GM12878 (cell line): ENCODE measurements at regions not wholly inside any gene's neighbourhood (a gene's known extent, or its start where the extent isn't known, plus 50 kb on each side); places are given as distances from the start of the nearest gene placed in this dataset.

ENCODE experiments used
- ATAC-seq: fragments of 200-7000 bp; cut with Tn5 transposase; 3 replicates; pipeline ENCODE4 v1.9.1; 2020; ENCODE audit warnings: mild to moderate bottlenecking, moderate library complexity
- BruUV-seq: library from RNA; stranded (reverse); fragments of 400-500 nt; replicated peaks from 2 replicates; lab custom pipeline; 2021; lab: Mats Ljungman, UMichigan
- CTCF ChIA-PET: fragments of 300-600 bp; sonication (Branson Sonifier 250); formaldehyde crosslinking; extraction: SDS; loops from one replicate; lab custom pipeline; 2021; ENCODE audit warnings: inconsistent platforms; lab: Yijun Ruan, JAX
- POLR2A ChIA-PET: fragments of 350-600 bp; formaldehyde crosslinking; extraction: SDS; loops from one replicate; lab custom pipeline; 2021; ENCODE audit warnings: inconsistent platforms; lab: Charles Lee
- RAD21 ChIA-PET: fragments of 300-600 bp; sonication (Branson Sonifier 250); formaldehyde crosslinking; loops from one replicate; lab custom pipeline; 2023; ENCODE audit warnings: antibody characterized with exemption; ENCODE audit not compliant: unreplicated experiment; lab: Charles Lee
- SMC1A ChIA-PET: fragments of 300-600 bp; sonication (Branson Sonifier 250); formaldehyde crosslinking; loops from one replicate; lab custom pipeline; 2023; ENCODE audit not compliant: unreplicated experiment, uncharacterized antibody; lab: Charles Lee
- DNase-seq: peaks from one replicate; pipeline ENCODE4 v3.0.0-alpha.2; 2011; ENCODE audit warnings: low read depth, low spot score
- FAIRE-seq: peaks from 3 replicates; lab custom pipeline; 2011; peaks lifted over from hg19 to GRCh38; lab: Jason Lieb, UNC
- H2AFZ ChIP-seq: 2 replicates; pipeline ENCODE4 v1.6.0; 2011; ENCODE audit warnings: low read depth, low read length, control low read depth; ENCODE audit not compliant: control insufficient read depth
- H3K27ac ChIP-seq: 2 replicates; pipeline ENCODE4 v1.5.1; 2011; ENCODE audit warnings: control low read depth; ENCODE audit not compliant: control insufficient read depth, insufficient read depth
- H3K27me3 ChIP-seq, 2 experiments: replicated peaks in 1 of 2; 2 replicates each; pipeline versions ENCODE4 v1.6.0 to v1.6.1; 2011; ENCODE audit warnings: low read length in 1 of 2; ENCODE audit not compliant: control insufficient read depth in 2 of 2, insufficient read depth in 2 of 2
- H3K36me3 ChIP-seq, 2 experiments: 2 replicates each; pipeline ENCODE4 v1.5.1; 2011; ENCODE audit warnings: low read length in 1 of 2; ENCODE audit not compliant: control insufficient read depth in 2 of 2, insufficient read depth in 2 of 2
- H3K4me1 ChIP-seq: 2 replicates; pipeline ENCODE4 v1.6.1; 2011; ENCODE audit warnings: mild to moderate bottlenecking, low read length, moderate library complexity, mixed read lengths; ENCODE audit not compliant: control insufficient read depth, insufficient read depth
- H3K4me2 ChIP-seq: 2 replicates; pipeline ENCODE4 v1.6.0; 2011; ENCODE audit warnings: control low read depth; ENCODE audit not compliant: control insufficient read depth, insufficient read depth
- H3K4me3 ChIP-seq: fragments of 200-600 bp; sonication (generic); 2 replicates; pipeline ENCODE4 v1.5.1; 2016
- H3K79me2 ChIP-seq: 2 replicates; pipeline ENCODE4 v1.6.0; 2011; ENCODE audit warnings: low read length; ENCODE audit not compliant: control insufficient read depth, insufficient read depth
- H3K9ac ChIP-seq: 2 replicates; pipeline ENCODE4 v1.8.0; 2011; ENCODE audit warnings: low read length, control low read depth, mixed read lengths; ENCODE audit not compliant: control insufficient read depth, insufficient read depth
- H3K9me3 ChIP-seq: replicated peaks from 3 replicates; pipeline ENCODE4 v1.5.1; 2011; ENCODE audit warnings: mild to moderate bottlenecking, low read length; ENCODE audit not compliant: control insufficient read depth, insufficient read depth
- H4K20me1 ChIP-seq: 2 replicates; pipeline ENCODE4 v1.6.0; 2011; ENCODE audit not compliant: control insufficient read depth, insufficient read depth
- EGR1 ChIP-seq, 2 experiments: IDR thresholded peaks; 1 replicate in 1 of 2; 2 replicates in 1 of 2; pipeline ENCODE4 v1.6.1; 2011 to 2012; ENCODE audit warnings: low read depth in 2 of 2, low read length in 2 of 2, borderline replicate concordance in 1 of 2, mild to moderate bottlenecking in 1 of 2, moderate library complexity in 1 of 2
- KAT2A ChIP-seq: conservative IDR thresholded peaks from 2 replicates; pipeline ENCODE4 v1.6.1; 2011; ENCODE audit warnings: low read depth, low read length; ENCODE audit not compliant: control insufficient read depth
- RAD51 ChIP-seq: fragments of 450-650 bp; IDR thresholded peaks from 2 replicates; pipeline ENCODE4 v1.6.1; 2016; ENCODE audit warnings: moderate library complexity, mild to moderate bottlenecking, inconsistent platforms
- ZNF274 ChIP-seq: IDR thresholded peaks from one replicate; pipeline ENCODE4 v1.8.0; 2011; ENCODE audit not compliant: insufficient read length, insufficient read depth
- WGBS: methylation state at CpG from one replicate; pipeline ENCODE4 v1.1.6; 2016; ENCODE audit warnings: low lambda C conversion rate; ENCODE audit not compliant: insufficient replicate concordance, insufficient coverage; ENCODE audit errors: missing lambda C conversion rate; 5-methylcytosine and 5-hydroxymethylcytosine counted together
- in situ Hi-C: fragments of 300-500 bp; cut with MboI; formaldehyde crosslinking; loops from 9 replicates; pipeline ENCODE4 v1.14.3; 2018; ENCODE audit warnings: mixed read lengths
- intact Hi-C: fragments of 100-400 bp; cut with micrococcal nuclease; formaldehyde crosslinking; loops from one replicate; pipeline ENCODE4 v1.14.2; 2022; ENCODE audit not compliant: unreplicated experiment
- TF ChIP-seq, protein P1 (sequence below): fragments of 450-650 bp; formaldehyde crosslinking; IDR thresholded peaks from 2 replicates; pipeline ENCODE4 v1.4.0; 2020; ENCODE audit warnings: mild to moderate bottlenecking, moderate library complexity
- TF ChIP-seq, protein P2 (sequence below): fragments of 450-650 bp; IDR thresholded peaks from 2 replicates; pipeline ENCODE4 v1.6.1; 2017; ENCODE audit warnings: mild to moderate bottlenecking, moderate library complexity

DNA sequence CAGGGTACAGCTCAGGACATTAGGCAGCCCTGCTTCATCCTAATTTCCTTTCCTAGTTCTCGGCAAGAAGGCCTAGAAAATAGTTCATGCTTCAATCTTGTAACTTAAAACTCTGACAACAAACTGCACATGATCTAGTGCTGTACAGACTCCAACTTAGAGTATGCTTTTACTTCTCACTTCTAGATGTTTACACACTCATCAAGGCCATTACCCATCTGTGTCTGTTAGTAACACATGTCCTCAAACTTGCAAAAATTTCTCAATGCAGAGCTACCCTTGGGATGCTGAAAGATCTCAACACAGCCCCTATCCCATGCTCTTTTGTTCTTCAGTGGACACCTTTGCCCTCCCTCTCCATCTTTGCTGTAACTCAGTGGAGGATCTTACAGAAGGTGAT is 252.0 kb downstream of the OSR1 start:
- Histone ChIP-seq H3K4me2 (no peak overlapping the region), H3K9ac (no peak overlapping the region), H4K20me1 (no peaks in the 10 kb centered on the region), H3K27me3 (no peaks in the 10 kb centered on the region), H3K9me3 (no peaks in the 10 kb centered on the region), H3K79me2 (no peaks in the 10 kb centered on the region), H3K36me3 (no peaks in the 10 kb centered on the region), H3K4me1 (no peaks in the 10 kb centered on the region), H2AFZ (no peak overlapping the region), H3K27ac (no peak overlapping the region), H3K4me3 (no peak overlapping the region)
- no peak for TF ChIP-seq EGR1 (IDR thresholded peaks at IDR 0.05; ENCODE audit: borderline replicate concordance in 1 of 2, low read depth in 2 of 2, low read length in 2 of 2)
- in situ Hi-C loops (no loop called here), intact Hi-C loops (no loop called here)
- WGBS = 0% methylated on average over 1 of the region's 1 CpG
- ChIA-PET POLR2A (no interaction called here), RAD21 (no interaction called here), SMC1A (no interaction called here), CTCF (interaction anchor here (1.1 kb wide), 1 partner anchor 14 kb away, joined by 3 read pairs; no protein-coding TSS in a partner anchor)
- FAIRE-seq (no peak), DNase-seq (no peak), ATAC-seq (no peak)
- BruUV-seq = no TSS peak

DNA sequence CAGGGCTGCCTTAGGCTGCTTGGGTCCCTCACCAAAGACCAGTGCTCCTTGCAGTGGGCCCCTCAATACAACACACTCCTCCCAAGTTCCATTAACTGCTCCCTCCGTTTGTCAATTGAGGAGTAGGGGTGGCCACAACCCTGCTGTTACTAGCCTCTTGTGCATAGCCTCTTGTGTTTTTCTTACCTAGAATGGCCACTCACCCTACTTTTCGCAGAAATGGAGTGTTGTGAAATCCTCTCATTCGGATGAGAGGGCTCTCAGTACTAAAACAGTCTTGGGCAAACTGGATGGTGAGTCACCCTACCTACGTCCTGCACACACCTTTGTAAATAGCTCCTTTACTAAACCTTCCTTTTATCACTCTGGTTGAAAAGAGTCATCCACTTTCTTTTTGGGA is 253.9 kb downstream of the OSR1 start:
- Histone ChIP-seq H3K27ac (no peak overlapping the region), H3K4me1 (no peaks in the 10 kb centered on the region), H3K9ac (no peak overlapping the region), H3K27me3 (no peaks in the 10 kb centered on the region), H4K20me1 (no peaks in the 10 kb centered on the region), H3K36me3 (no peaks in the 10 kb centered on the region), H3K4me2 (no peak overlapping the region), H3K9me3 (no peaks in the 10 kb centered on the region), H2AFZ (no peak overlapping the region), H3K79me2 (no peaks in the 10 kb centered on the region), H3K4me3 (no peak overlapping the region)
- 8% methylated on average over 4 of the region's 4 CpGs for WGBS
- in situ Hi-C loops (no loop called here), intact Hi-C loops (no loop called here)
- ChIA-PET CTCF (no interaction called here), SMC1A (no interaction called here), RAD21 (no interaction called here), POLR2A (no interaction called here)
- no TSS peak for BruUV-seq
- DNase-seq (no peak), FAIRE-seq (no peak), ATAC-seq (no peak)
- TF ChIP-seq ZNF274 (no peak), KAT2A (no peak), RAD51 (no peak)
- TF ChIP-seq, protein P1, sequence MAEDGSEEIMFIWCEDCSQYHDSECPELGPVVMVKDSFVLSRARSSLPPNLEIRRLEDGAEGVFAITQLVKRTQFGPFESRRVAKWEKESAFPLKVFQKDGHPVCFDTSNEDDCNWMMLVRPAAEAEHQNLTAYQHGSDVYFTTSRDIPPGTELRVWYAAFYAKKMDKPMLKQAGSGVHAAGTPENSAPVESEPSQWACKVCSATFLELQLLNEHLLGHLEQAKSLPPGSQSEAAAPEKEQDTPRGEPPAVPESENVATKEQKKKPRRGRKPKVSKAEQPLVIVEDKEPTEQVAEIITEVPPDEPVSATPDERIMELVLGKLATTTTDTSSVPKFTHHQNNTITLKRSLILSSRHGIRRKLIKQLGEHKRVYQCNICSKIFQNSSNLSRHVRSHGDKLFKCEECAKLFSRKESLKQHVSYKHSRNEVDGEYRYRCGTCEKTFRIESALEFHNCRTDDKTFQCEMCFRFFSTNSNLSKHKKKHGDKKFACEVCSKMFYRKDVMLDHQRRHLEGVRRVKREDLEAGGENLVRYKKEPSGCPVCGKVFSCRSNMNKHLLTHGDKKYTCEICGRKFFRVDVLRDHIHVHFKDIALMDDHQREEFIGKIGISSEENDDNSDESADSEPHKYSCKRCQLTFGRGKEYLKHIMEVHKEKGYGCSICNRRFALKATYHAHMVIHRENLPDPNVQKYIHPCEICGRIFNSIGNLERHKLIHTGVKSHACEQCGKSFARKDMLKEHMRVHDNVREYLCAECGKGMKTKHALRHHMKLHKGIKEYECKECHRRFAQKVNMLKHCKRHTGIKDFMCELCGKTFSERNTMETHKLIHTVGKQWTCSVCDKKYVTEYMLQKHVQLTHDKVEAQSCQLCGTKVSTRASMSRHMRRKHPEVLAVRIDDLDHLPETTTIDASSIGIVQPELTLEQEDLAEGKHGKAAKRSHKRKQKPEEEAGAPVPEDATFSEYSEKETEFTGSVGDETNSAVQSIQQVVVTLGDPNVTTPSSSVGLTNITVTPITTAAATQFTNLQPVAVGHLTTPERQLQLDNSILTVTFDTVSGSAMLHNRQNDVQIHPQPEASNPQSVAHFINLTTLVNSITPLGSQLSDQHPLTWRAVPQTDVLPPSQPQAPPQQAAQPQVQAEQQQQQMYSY (CRISPR knock-in tag) = no peak
- TF ChIP-seq, protein P2, sequence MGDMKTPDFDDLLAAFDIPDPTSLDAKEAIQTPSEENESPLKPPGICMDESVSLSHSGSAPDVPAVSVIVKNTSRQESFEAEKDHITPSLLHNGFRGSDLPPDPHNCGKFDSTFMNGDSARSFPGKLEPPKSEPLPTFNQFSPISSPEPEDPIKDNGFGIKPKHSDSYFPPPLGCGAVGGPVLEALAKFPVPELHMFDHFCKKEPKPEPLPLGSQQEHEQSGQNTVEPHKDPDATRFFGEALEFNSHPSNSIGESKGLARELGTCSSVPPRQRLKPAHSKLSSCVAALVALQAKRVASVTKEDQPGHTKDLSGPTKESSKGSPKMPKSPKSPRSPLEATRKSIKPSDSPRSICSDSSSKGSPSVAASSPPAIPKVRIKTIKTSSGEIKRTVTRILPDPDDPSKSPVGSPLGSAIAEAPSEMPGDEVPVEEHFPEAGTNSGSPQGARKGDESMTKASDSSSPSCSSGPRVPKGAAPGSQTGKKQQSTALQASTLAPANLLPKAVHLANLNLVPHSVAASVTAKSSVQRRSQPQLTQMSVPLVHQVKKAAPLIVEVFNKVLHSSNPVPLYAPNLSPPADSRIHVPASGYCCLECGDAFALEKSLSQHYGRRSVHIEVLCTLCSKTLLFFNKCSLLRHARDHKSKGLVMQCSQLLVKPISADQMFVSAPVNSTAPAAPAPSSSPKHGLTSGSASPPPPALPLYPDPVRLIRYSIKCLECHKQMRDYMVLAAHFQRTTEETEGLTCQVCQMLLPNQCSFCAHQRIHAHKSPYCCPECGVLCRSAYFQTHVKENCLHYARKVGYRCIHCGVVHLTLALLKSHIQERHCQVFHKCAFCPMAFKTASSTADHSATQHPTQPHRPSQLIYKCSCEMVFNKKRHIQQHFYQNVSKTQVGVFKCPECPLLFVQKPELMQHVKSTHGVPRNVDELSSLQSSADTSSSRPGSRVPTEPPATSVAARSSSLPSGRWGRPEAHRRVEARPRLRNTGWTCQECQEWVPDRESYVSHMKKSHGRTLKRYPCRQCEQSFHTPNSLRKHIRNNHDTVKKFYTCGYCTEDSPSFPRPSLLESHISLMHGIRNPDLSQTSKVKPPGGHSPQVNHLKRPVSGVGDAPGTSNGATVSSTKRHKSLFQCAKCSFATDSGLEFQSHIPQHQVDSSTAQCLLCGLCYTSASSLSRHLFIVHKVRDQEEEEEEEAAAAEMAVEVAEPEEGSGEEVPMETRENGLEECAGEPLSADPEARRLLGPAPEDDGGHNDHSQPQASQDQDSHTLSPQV = no peak
